Transverse colon (tissue), 4 donors: ENCODE measurements at regions not wholly inside any gene's neighbourhood (a gene's known extent, or its start where the extent isn't known, plus 50 kb on each side); places are given as distances from the start of the nearest gene placed in this dataset.

Experiments used
- DNase-seq: peaks from one replicate; pipeline ENCODE4 v3.0.0-alpha.2; 2019
- H3K27ac ChIP-seq, 4 donors: fragments of 200-600 bp; sonication (generic); 2 replicates each; pipeline ENCODE4 v1.5.1; 2016 to 2018; ENCODE audit warnings: inconsistent platforms in 4 of 4
- H3K27me3 ChIP-seq: fragments of 200-600 bp; sonication (generic); 2 replicates; pipeline ENCODE4 v1.5.1; 2017; ENCODE audit warnings: inconsistent platforms
- H3K36me3 ChIP-seq, 4 donors: fragments of 200-600 bp; sonication (generic); 2 replicates each; pipeline ENCODE4 v1.5.1; 2017 to 2019; ENCODE audit warnings: inconsistent platforms in 4 of 4
- H3K4me1 ChIP-seq, 4 donors: fragments of 200-600 bp; sonication (generic); 2 replicates each; pipeline ENCODE4 v1.5.1; 2017 to 2020; ENCODE audit warnings: inconsistent platforms in 4 of 4
- H3K4me3 ChIP-seq, 4 donors: fragments of 200-600 bp; sonication (generic); 1 replicate in 1 of 4; 2 replicates in 3 of 4; pipeline versions ENCODE4 v1.5.1 to v1.6.1; 2017 to 2019; ENCODE audit warnings: inconsistent platforms in 4 of 4
- H3K9me3 ChIP-seq, 2 donors: fragments of 200-600 bp; sonication (generic); 2 replicates each; pipeline ENCODE4 v1.5.1; 2017 to 2019; ENCODE audit warnings: inconsistent platforms in 2 of 2
- CTCF ChIP-seq, 5 experiments: fragments of 200-600 bp in 3 of 5; fragments of 450-650 bp in 2 of 5; sonication (generic) in 3 of 5; IDR thresholded peaks; 1 replicate in 2 of 5; 2 replicates in 3 of 5; pipeline ENCODE4 v1.5.1; 2016 to 2017; ENCODE audit warnings: antibody characterized with exemption in 5 of 5, inconsistent platforms in 3 of 5, mild to moderate bottlenecking in 2 of 5, moderate library complexity in 1 of 5
- EP300 ChIP-seq: sonication (generic); formaldehyde crosslinking; IDR thresholded peaks from one replicate; pipeline ENCODE4 v1.6.1; 2017; ENCODE audit warnings: antibody characterized with exemption, low read depth
- POLR2A ChIP-seq: fragments of 450-650 bp; IDR thresholded peaks from one replicate; pipeline ENCODE4 v1.6.1; 2016; ENCODE audit warnings: antibody characterized with exemption, mild to moderate bottlenecking, moderate library complexity
- POLR2AphosphoS5 ChIP-seq, 3 donors: sonication (generic); formaldehyde crosslinking; IDR thresholded peaks; one replicate each; pipeline ENCODE4 v1.6.1; 2016; ENCODE audit warnings: antibody characterized with exemption in 3 of 3
- WGBS, 2 donors: methylation state at CpG; one replicate each; pipeline ENCODE4 v1.1.5; 2018; ENCODE audit warnings: low coverage in 1 of 2; 5-methylcytosine and 5-hydroxymethylcytosine counted together
- in situ Hi-C, 4 donors: fragments of 200-750 bp; cut with MboI; loops; one replicate each; pipeline versions ENCODE4 v1.15.0 to v1.15.1; 2017; ENCODE audit warnings: low sequenced_read_pairs in 3 of 4, low pct_ligation_motif_present in 1 of 4, low pct_unique_long_range_greater_than_20kb in 1 of 4
- intact Hi-C: fragments of 100-400 bp; cut with DNase I; formaldehyde crosslinking; loops from one replicate; pipeline ENCODE4 v1.15.1; 2023; ENCODE audit warnings: low total_unique reads

DNA sequence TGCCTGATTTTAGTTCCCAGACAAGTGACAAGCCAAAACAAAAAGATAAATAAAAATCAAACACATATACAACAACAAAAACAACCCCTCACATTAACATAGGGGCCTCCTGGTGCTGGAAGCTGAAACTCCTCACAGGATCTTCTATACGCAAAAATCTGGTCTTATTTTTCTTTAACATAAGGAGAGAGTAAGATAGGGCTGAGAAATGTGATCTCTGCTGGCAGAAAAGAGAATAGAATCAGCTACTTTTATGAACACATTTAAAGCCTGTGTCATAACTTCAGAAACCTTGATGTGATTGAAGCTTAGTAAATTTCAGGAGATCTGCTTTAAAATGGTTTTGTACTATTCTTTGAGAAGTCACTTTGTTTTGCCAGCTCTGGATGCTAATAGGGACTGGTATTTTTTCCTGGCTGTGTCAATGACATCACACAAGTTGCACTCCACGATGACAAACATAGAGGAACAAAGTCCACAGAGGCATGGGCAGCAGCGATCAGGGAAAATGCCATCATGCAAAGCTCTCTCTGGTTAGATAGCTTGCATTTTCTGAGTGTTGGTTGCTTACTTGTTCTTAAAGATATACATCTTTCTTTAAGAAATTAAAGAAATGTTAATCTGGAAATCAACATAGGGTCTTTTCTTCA lies 176.6 kb upstream of the SP4 start:
- DNase-seq = peak; percentile 25
- 22 to 32% methylated on average over 3 of the region's 3 CpGs for WGBS, 2 donors
- peaks cover 0 to 5% (median 0%) of the 10 kb centered on the region in 4 donors for H3K4me1 ChIP-seq
- intact Hi-C loops = no loop called here
- H3K27me3 ChIP-seq = peaks cover 64% of the 10 kb centered on the region
- no peaks in the 10 kb centered on the region for H3K36me3 ChIP-seq
- no peaks in the 10 kb centered on the region for H3K9me3 ChIP-seq
- H3K4me3 ChIP-seq = no peak overlapping the region
- in situ Hi-C loops = loop anchor here (10.0 to 25.0 kb wide), 4 partner anchors 254 to 761 kb away; partner anchors contain the start of gene SP8 (in 3 of the 4)
- peak in 1 of 5 experiments; percentile 34 for TF ChIP-seq CTCF (IDR thresholded peaks at IDR 0.05)
- no peak for TF ChIP-seq POLR2A
- H3K27ac ChIP-seq = no peak overlapping the region

DNA sequence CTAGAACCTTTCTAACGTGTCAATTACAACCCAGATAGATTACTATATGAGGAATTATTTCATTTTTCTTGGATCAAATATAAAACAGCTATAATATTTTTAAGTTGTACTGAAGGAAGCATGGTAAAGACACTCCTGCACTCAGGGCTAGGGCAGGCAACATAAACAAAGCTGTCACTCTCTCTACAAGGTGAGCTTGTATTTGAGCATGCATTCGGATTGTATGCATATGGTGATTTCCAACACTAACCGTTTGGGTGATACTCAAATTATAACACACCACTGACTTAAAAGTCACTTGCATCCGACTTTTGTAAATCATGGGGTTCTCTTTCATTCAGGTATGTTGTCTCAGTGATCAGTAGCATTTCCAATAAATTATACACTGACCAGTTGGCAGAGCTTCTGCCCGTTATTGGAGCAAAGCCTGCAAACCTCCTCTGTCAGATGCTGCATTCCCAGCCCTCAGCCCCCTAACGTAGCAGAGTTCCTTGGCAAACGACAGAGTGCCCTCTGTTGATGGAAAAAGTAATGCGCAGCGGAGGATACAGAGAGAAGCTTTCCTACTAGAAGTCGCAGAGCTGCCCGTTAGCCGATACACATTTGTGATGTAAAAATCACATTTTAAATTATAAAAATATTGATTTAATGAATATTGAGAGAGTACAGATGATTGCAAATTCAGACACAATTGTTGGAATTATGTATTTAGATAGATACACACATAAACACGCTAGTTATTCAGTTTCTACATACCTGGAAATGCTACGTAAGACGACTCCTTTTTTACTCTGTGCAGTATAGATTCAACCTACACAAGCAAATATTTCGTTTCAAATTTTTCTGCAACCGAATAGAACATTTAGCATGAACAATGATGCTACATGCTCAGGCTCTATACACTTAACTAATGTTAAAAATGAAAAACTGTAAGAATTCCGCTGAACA lies 173.9 kb upstream of the SP4 start:
- no peak overlapping the region for H3K4me3 ChIP-seq
- H3K27me3 ChIP-seq = peaks cover 65% of the 10 kb centered on the region
- TF ChIP-seq CTCF (IDR thresholded peaks at IDR 0.05) (peak in 4 of 5 experiments; percentile 38 to 51 (median 46)), POLR2A (no peak), EP300 (no peak)
- H3K36me3 ChIP-seq = no peaks in the 10 kb centered on the region
- H3K27ac ChIP-seq = no peak overlapping the region
- H3K4me1 ChIP-seq = peaks cover 0 to 5% (median 0%) of the 10 kb centered on the region in 4 donors
- no peaks in the 10 kb centered on the region for H3K9me3 ChIP-seq
- peak; percentile 57 for DNase-seq
- WGBS, 2 donors = 15 to 16% methylated on average over 16 to 18 of the region's 18 CpGs
- intact Hi-C loops = no loop called here
- in situ Hi-C loops = loop anchor here (10.0 to 25.0 kb wide), 4 partner anchors 251 to 758 kb away; partner anchors contain the start of gene SP8 (in 3 of the 4)

DNA sequence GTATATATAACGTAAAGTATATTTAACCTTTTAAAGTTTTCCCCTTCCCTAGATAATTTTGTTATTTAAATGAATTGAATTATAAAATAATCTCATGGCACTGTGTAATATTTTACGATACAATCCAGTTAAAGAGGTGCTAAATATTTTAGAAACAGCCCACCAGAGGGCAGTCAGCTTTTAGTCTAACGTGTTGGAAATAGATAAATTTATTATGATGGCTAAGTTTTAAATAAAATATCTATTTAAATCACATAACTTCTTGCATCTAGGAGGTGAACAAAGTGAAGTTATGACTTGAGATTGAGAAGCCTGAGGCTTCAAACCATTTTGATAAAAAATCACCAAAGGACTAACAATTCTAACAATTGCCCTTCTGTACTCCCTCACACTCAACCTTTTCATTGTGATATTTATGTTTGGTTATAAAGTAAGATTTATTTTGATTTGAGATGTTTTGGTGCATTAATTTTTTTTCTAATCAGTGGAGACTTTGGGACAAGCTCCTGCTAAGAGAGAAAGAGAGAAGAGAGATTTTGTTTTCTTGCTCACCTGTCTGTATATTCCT lies 171.5 kb upstream of the SP4 start:
- Histone ChIP-seq H3K4me1 (no peaks in the 10 kb centered on the region), H3K9me3 (no peaks in the 10 kb centered on the region), H3K36me3 (no peaks in the 10 kb centered on the region), H3K4me3 (no peak overlapping the region), H3K27me3 (peaks cover 70% of the 10 kb centered on the region), H3K27ac (no peak overlapping the region)
- TF ChIP-seq CTCF (IDR thresholded peaks at IDR 0.05) (peak; percentile 36 to 49 (median 42)), POLR2A (no peak)
- intact Hi-C loops (no loop called here), in situ Hi-C loops (loop anchor here (5.0 to 25.0 kb wide), 5 partner anchors 248 to 756 kb away; partner anchors contain the start of gene SP8 (in 3 of the 4))
- WGBS, 2 donors = 4 to 8% methylated on average over 3 of the region's 3 CpGs
- DNase-seq = no peak

GRCh38 chr7:21260939-21261338 lies 166.9 kb upstream of the SP4 start:
- no peaks in the 10 kb centered on the region for H3K9me3 ChIP-seq
- peaks cover 29% of the 10 kb centered on the region for H3K27me3 ChIP-seq
- intact Hi-C loops (no loop called here), in situ Hi-C loops (loop anchor here (25.0 kb wide), 3 partner anchors 251 to 751 kb away; partner anchors contain the start of gene SP8 (in 3 of the 4))
- no peaks in the 10 kb centered on the region for H3K36me3 ChIP-seq
- 24 to 50% methylated on average over 1 of the region's 1 CpG for WGBS, 2 donors
- H3K27ac ChIP-seq = no peak overlapping the region
- DNase-seq = no peak
- H3K4me3 ChIP-seq = no peak overlapping the region
- no peak for TF ChIP-seq POLR2AphosphoS5 (IDR thresholded peaks at IDR 0.05)
- TF ChIP-seq CTCF (IDR thresholded peaks at IDR 0.05) = no peak
- TF ChIP-seq POLR2A = no peak
- no peaks in the 10 kb centered on the region for H3K4me1 ChIP-seq
